Muscle layer of colon (tissue), 2 donors: ENCODE measurements at regions not wholly inside any gene's neighbourhood (a gene's known extent, or its start where the extent isn't known, plus 50 kb on each side); places are given as distances from the start of the nearest gene placed in this dataset.
"Not testable (repeated sequence)": the region's sequence is repeated elsewhere in the genome, so short reads cannot be mapped to it uniquely, and the experiment has no call there.

Source experiments
- H3K27ac ChIP-seq: one replicate; pipeline ENCODE4 v1.7.0; 2013; ENCODE audit warnings: low read depth, mild to moderate bottlenecking, low read length, moderate library complexity
- H3K27me3 ChIP-seq, 2 donors: one replicate each; pipeline ENCODE4 v1.7.0; 2013; ENCODE audit warnings: low read length in 2 of 2, mild to moderate bottlenecking in 2 of 2; ENCODE audit not compliant: insufficient read depth in 2 of 2, control insufficient read depth in 1 of 2
- H3K36me3 ChIP-seq: one replicate; pipeline ENCODE4 v1.7.0; 2013; ENCODE audit warnings: mild to moderate bottlenecking, low read length; ENCODE audit not compliant: insufficient read depth
- H3K4me1 ChIP-seq: one replicate; pipeline ENCODE4 v1.7.0; 2013; ENCODE audit warnings: mild to moderate bottlenecking, low read length; ENCODE audit not compliant: insufficient read depth
- H3K4me3 ChIP-seq, 2 donors: one replicate each; pipeline ENCODE4 v1.7.0; 2013; ENCODE audit warnings: low read length in 2 of 2, low read depth in 1 of 2, mild to moderate bottlenecking in 1 of 2, moderate library complexity in 1 of 2
- H3K9ac ChIP-seq: one replicate; pipeline ENCODE4 v1.7.0; 2013; ENCODE audit warnings: low read length
- H3K9me3 ChIP-seq: one replicate; pipeline ENCODE4 v1.7.0; 2013; ENCODE audit warnings: mild to moderate bottlenecking, low read length
- donor health status: abdominal sarcoma.
- donor health status: Adenocarcinoma of cecum.

GRCh38 chr3:186452517-186452916 is 90.5 kb upstream of the DGKG start:
- Histone ChIP-seq H3K4me1 (no peaks in the 10 kb centered on the region), H3K27ac (no peak overlapping the region), H3K4me3 (no peak overlapping the region), H3K36me3 (no peaks in the 10 kb centered on the region), H3K9ac (no peak overlapping the region), H3K27me3 (no peaks in the 10 kb centered on the region), H3K9me3 (no peaks in the 10 kb centered on the region)

GRCh38 chr3:186451371-186451770 is 89.3 kb upstream of the DGKG start:
- no peaks in the 10 kb centered on the region for H3K27me3 ChIP-seq
- no peak overlapping the region for H3K9ac ChIP-seq

GRCh38 chr3:186444974-186445373 is 82.9 kb upstream of the DGKG start:
- Histone ChIP-seq H3K9ac (no peak overlapping the region), H3K4me3 (no peak overlapping the region), H3K9me3 (no peaks in the 10 kb centered on the region), H3K27me3 (no peaks in the 10 kb centered on the region), H3K27ac (no peak overlapping the region), H3K4me1 (no peaks in the 10 kb centered on the region), H3K36me3 (no peaks in the 10 kb centered on the region)

More at GRCh38 chr3:186451371-186451770, 89.3 kb upstream of the DGKG start:
- no peaks in the 10 kb centered on the region for H3K4me1 ChIP-seq
- no peak overlapping the region for H3K27ac ChIP-seq
- no peak overlapping the region for H3K4me3 ChIP-seq
- no peaks in the 10 kb centered on the region for H3K9me3 ChIP-seq
- no peaks in the 10 kb centered on the region for H3K36me3 ChIP-seq

- Histone ChIP-seq H3K36me3 (no peaks in the 10 kb centered on the region), H3K9ac (no peak overlapping the region), H3K27me3 (no peaks in the 10 kb centered on the region), H3K4me1 (no peaks in the 10 kb centered on the region), H3K27ac (no peak overlapping the region), H3K9me3 (no peaks in the 10 kb centered on the region), H3K4me3 (no peak overlapping the region)
These were observed 82.3 kb upstream of the DGKG start for GRCh38 chr3:186444288-186444687.

GRCh38 chr3:186442979-186443378 is 80.9 kb upstream of the DGKG start:
- H3K9ac ChIP-seq, H3K27ac ChIP-seq, H3K9me3 ChIP-seq, H3K4me3 ChIP-seq, H3K27me3 ChIP-seq, H3K4me1 ChIP-seq, H3K36me3 ChIP-seq: not testable (repeated sequence)

GRCh38 chr3:186442162-186442561 is 80.1 kb upstream of the DGKG start:
- Histone ChIP-seq H3K27me3 (no peaks in the 10 kb centered on the region), H3K27ac (no peak overlapping the region), H3K9ac (no peak overlapping the region), H3K4me1 (no peaks in the 10 kb centered on the region), H3K36me3 (no peaks in the 10 kb centered on the region), H3K4me3 (no peak overlapping the region), H3K9me3 (no peaks in the 10 kb centered on the region)

- Histone ChIP-seq H3K4me1 (no peaks in the 10 kb centered on the region), H3K27me3 (no peaks in the 10 kb centered on the region), H3K27ac (no peak overlapping the region), H3K36me3 (no peaks in the 10 kb centered on the region), H3K9me3 (no peaks in the 10 kb centered on the region), H3K4me3 (no peak overlapping the region), H3K9ac (no peak overlapping the region)
These were observed 78.9 kb upstream of the DGKG start for GRCh38 chr3:186440891-186441290.

- Histone ChIP-seq H3K9ac (no peak overlapping the region), H3K27ac (no peak overlapping the region), H3K27me3 (no peaks in the 10 kb centered on the region), H3K36me3 (no peaks in the 10 kb centered on the region), H3K4me1 (no peaks in the 10 kb centered on the region), H3K4me3 (no peak overlapping the region), H3K9me3 (no peaks in the 10 kb centered on the region)
These were observed 77.7 kb upstream of the DGKG start for GRCh38 chr3:186439725-186440124.

- not testable (repeated sequence) for H3K27ac ChIP-seq, H3K27me3 ChIP-seq, H3K9me3 ChIP-seq, H3K4me1 ChIP-seq, H3K36me3 ChIP-seq, H3K4me3 ChIP-seq, H3K9ac ChIP-seq
These were observed 73.3 kb upstream of the DGKG start for GRCh38 chr3:186435332-186435731.

- Histone ChIP-seq H3K36me3 (no peaks in the 10 kb centered on the region), H3K27me3 (no peaks in the 10 kb centered on the region), H3K4me3 (no peak overlapping the region), H3K27ac (no peak overlapping the region), H3K9ac (no peak overlapping the region), H3K4me1 (no peaks in the 10 kb centered on the region), H3K9me3 (no peaks in the 10 kb centered on the region)
These were observed 71.1 kb upstream of the DGKG start for GRCh38 chr3:186432944-186433732.

- Histone ChIP-seq H3K4me3 (no peak overlapping the region), H3K4me1 (peaks cover 8% of the 10 kb centered on the region), H3K9me3 (no peaks in the 10 kb centered on the region), H3K27me3 (no peaks in the 10 kb centered on the region), H3K36me3 (no peaks in the 10 kb centered on the region), H3K9ac (no peak overlapping the region), H3K27ac (no peak overlapping the region)
These were observed 70.2 kb upstream of the DGKG start for GRCh38 chr3:186432189-186432588.

GRCh38 chr3:186427627-186428281 is 65.7 kb upstream of the DGKG start:
- Histone ChIP-seq H3K27ac (no peak overlapping the region), H3K4me1 (peaks cover 8% of the 10 kb centered on the region), H3K36me3 (no peaks in the 10 kb centered on the region), H3K4me3 (no peak overlapping the region), H3K27me3 (no peaks in the 10 kb centered on the region), H3K9ac (no peak overlapping the region), H3K9me3 (no peaks in the 10 kb centered on the region)
